Stimulated activated naive B cell treated with anti-CD40 and anti-IgM and Interleukin-4, amounts not matched to agents 10 μg/mL and 1 μg/mL and 100 μg/mL, for 72 hours (primary cell): ENCODE measurements at regions not wholly inside any gene's neighbourhood (a gene's known extent, or its start where the extent isn't known, plus 50 kb on each side); places are given as distances from the start of the nearest gene placed in this dataset.
A peak's percentile ranks its signal among the peaks of the same experiment; 100 is the strongest.
"Not testable (repeated sequence)": the region's sequence is repeated elsewhere in the genome, so short reads cannot be mapped to it uniquely, and the experiment has no call there.

Experiments
- ATAC-seq, 2 donors: fragments of 150-1000 bp; cut with Tn5 transposase; replicated peaks; 2 replicates each; pipeline ENCODE4 v1.10.0; 2021; ENCODE audit warnings: moderate library complexity in 1 of 2
- DNase-seq: peaks from one replicate; pipeline ENCODE4 v3.0.0; 2021
- H3K27ac Mint-ChIP-seq: one replicate; pipeline ENCODE4 v1.8.0; 2022; ENCODE audit warnings: mild to moderate bottlenecking, mixed read lengths
- H3K27me3 Mint-ChIP-seq, 2 donors: one replicate each; pipeline ENCODE4 v1.8.0; 2022; ENCODE audit warnings: mixed read lengths in 2 of 2
- H3K36me3 Mint-ChIP-seq, 2 donors: one replicate each; pipeline ENCODE4 v1.8.0; 2022; ENCODE audit warnings: mixed read lengths in 2 of 2, mild to moderate bottlenecking in 1 of 2
- H3K4me1 Mint-ChIP-seq, 2 donors: one replicate each; pipeline ENCODE4 v1.8.0; 2022; ENCODE audit warnings: mixed read lengths in 2 of 2, mild to moderate bottlenecking in 1 of 2
- H3K4me3 Mint-ChIP-seq, 2 donors: one replicate each; pipeline ENCODE4 v1.8.0; 2022; ENCODE audit warnings: mild to moderate bottlenecking in 2 of 2, mixed read lengths in 2 of 2, moderate library complexity in 1 of 2
- H3K9me3 Mint-ChIP-seq, 2 donors: one replicate each; pipeline ENCODE4 v1.8.0; 2022; ENCODE audit warnings: mixed read lengths in 2 of 2, mild to moderate bottlenecking in 1 of 2

- Mint-ChIP-seq H3K4me3 (no peak overlapping the region), H3K36me3 (no peaks in the 10 kb centered on the region), H3K27ac (no peak overlapping the region), H3K9me3 (no peaks in the 10 kb centered on the region), H3K27me3 (no peaks in the 10 kb centered on the region), H3K4me1 (no peaks in the 10 kb centered on the region)
- no peak for ATAC-seq
- no peak for DNase-seq
These were observed 571.7 kb downstream of the KCTD12 start for GRCh38 chr13:76314495-76314894.

GRCh38 chr13:76307142-76307541 lies 579.1 kb downstream of the KCTD12 start:
- H3K27me3 Mint-ChIP-seq: no peaks in the 10 kb centered on the region
- H3K9me3 Mint-ChIP-seq: no peaks in the 10 kb centered on the region
- no peaks in the 10 kb centered on the region for H3K36me3 Mint-ChIP-seq
- H3K27ac Mint-ChIP-seq: no peak overlapping the region
- ATAC-seq (no peak), DNase-seq (no peak)
- no peaks in the 10 kb centered on the region for H3K4me1 Mint-ChIP-seq
- no peak overlapping the region for H3K4me3 Mint-ChIP-seq

DNA sequence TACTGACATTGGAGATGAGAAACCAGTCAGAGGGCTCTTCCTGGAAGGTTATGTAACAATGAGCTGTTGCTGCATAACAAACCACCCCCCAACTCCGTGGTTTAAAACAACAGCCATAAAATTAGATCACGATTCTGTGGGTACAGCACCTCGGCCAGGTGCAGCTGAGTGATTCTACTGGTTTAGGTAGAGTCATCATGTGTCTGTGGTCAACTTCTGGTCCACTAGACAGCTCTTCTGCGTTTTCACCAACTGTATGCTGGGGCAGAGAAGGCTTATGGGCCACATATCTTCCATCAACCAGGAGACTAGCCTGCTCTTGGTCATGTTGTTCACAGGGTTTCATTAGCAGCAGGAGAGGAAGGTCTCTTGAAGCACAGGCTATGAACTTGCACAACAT lies 585.5 kb downstream of the KCTD12 start:
- no peak for DNase-seq
- no peak overlapping the region for H3K27ac Mint-ChIP-seq
- no peaks in the 10 kb centered on the region for H3K36me3 Mint-ChIP-seq
- no peaks in the 10 kb centered on the region for H3K4me1 Mint-ChIP-seq
- H3K4me3 Mint-ChIP-seq: no peak overlapping the region
- H3K27me3 Mint-ChIP-seq: no peaks in the 10 kb centered on the region
- no peaks in the 10 kb centered on the region for H3K9me3 Mint-ChIP-seq
- no peak for ATAC-seq

- no peak for ATAC-seq
- Mint-ChIP-seq H3K27ac (no peak overlapping the region), H3K27me3 (no peaks in the 10 kb centered on the region), H3K36me3 (no peaks in the 10 kb centered on the region), H3K4me3 (no peak overlapping the region), H3K9me3 (no peaks in the 10 kb centered on the region), H3K4me1 (no peaks in the 10 kb centered on the region)
- no peak for DNase-seq
These were observed 588.9 kb downstream of the KCTD12 start for GRCh38 chr13:76297331-76297730.

GRCh38 chr13:76296751-76297150 lies 589.5 kb downstream of the KCTD12 start:
- DNase-seq: no peak
- Mint-ChIP-seq H3K9me3 (no peaks in the 10 kb centered on the region), H3K4me3 (no peak overlapping the region), H3K27ac (no peak overlapping the region), H3K27me3 (no peaks in the 10 kb centered on the region), H3K36me3 (no peaks in the 10 kb centered on the region), H3K4me1 (no peaks in the 10 kb centered on the region)
- no peak for ATAC-seq

GRCh38 chr13:76295020-76295419 lies 591.2 kb downstream of the KCTD12 start:
- H3K36me3 Mint-ChIP-seq, H3K4me1 Mint-ChIP-seq, H3K27me3 Mint-ChIP-seq, H3K4me3 Mint-ChIP-seq, DNase-seq, H3K9me3 Mint-ChIP-seq, ATAC-seq, H3K27ac Mint-ChIP-seq: not testable (repeated sequence)

DNA sequence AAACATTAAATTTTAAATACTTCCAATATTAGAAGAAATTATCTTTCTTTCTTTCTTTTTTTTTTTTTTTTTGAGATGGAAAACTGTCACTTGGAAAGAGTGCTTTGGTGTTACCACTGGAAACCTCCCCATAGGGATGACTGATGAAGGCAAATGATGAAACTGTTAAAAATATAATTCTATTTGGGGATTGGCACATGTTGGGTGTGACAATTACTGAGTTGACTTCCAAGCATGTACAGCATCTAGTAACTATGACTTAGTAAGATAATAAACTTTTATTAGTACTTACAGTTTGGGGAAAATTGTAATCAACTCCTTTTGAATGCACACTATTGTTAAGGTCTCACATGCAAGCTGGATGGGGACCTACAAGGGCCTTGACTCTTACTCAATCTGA lies 592.5 kb downstream of the KCTD12 start:
- H3K4me1 Mint-ChIP-seq: no peaks in the 10 kb centered on the region
- DNase-seq (no peak), ATAC-seq (no peak)
- no peaks in the 10 kb centered on the region for H3K27me3 Mint-ChIP-seq
- no peaks in the 10 kb centered on the region for H3K9me3 Mint-ChIP-seq
- no peak overlapping the region for H3K4me3 Mint-ChIP-seq
- no peak overlapping the region for H3K27ac Mint-ChIP-seq
- H3K36me3 Mint-ChIP-seq: no peaks in the 10 kb centered on the region

DNA sequence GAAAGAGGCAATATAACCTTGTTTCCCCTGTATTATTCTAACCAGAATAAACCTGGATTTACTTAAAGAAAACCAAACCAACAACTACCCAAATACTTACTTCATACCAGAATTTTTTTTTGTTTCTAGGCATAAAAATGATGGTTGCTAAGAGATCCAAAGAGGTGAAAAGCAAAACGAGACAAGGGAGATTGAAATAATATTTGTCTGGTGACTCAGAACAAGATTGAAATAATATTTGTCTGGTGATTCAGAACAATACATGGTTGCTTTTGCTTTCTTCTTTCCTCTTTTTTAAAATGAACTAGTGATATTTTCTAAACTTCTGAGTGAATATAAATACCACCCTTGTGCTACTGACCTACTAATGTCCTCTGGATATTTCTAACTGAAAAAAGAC lies 592.9 kb downstream of the KCTD12 start:
- Mint-ChIP-seq H3K27ac (no peak overlapping the region), H3K4me1 (no peaks in the 10 kb centered on the region), H3K27me3 (no peaks in the 10 kb centered on the region), H3K4me3 (no peak overlapping the region), H3K36me3 (no peaks in the 10 kb centered on the region), H3K9me3 (no peaks in the 10 kb centered on the region)
- DNase-seq (no peak), ATAC-seq (no peak)

- H3K27ac Mint-ChIP-seq: no peak overlapping the region
- no peaks in the 10 kb centered on the region for H3K9me3 Mint-ChIP-seq
- no peaks in the 10 kb centered on the region for H3K36me3 Mint-ChIP-seq
- no peak for ATAC-seq
- H3K4me3 Mint-ChIP-seq: no peak overlapping the region
- no peaks in the 10 kb centered on the region for H3K27me3 Mint-ChIP-seq
- no peak for DNase-seq
- no peaks in the 10 kb centered on the region for H3K4me1 Mint-ChIP-seq
These were observed 593.5 kb downstream of the KCTD12 start for GRCh38 chr13:76292726-76293125.

DNA sequence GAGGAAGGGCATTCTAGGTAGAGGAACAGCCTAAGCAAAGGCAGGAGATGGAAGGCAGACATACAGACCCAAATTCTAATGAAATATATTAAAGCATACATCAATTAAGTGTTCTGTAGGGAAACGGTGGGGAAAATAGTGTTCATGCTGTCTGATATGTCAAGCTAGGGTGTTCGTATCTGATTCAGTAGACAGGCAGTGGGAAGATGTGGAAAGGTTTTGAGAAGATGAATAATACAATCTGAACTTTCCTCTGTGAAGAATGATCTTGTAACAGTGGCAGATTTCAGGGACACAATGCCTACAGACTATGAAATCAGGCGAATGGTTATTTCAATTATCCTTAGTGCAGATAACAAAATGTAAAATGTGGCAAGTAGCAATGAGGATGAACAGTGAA lies 594.2 kb downstream of the KCTD12 start:
- no peak overlapping the region for H3K4me3 Mint-ChIP-seq
- H3K27me3 Mint-ChIP-seq: no peaks in the 10 kb centered on the region
- DNase-seq (no peak), ATAC-seq (no peak)
- no peaks in the 10 kb centered on the region for H3K4me1 Mint-ChIP-seq
- no peaks in the 10 kb centered on the region for H3K36me3 Mint-ChIP-seq
- H3K9me3 Mint-ChIP-seq: no peaks in the 10 kb centered on the region
- no peak overlapping the region for H3K27ac Mint-ChIP-seq

DNA sequence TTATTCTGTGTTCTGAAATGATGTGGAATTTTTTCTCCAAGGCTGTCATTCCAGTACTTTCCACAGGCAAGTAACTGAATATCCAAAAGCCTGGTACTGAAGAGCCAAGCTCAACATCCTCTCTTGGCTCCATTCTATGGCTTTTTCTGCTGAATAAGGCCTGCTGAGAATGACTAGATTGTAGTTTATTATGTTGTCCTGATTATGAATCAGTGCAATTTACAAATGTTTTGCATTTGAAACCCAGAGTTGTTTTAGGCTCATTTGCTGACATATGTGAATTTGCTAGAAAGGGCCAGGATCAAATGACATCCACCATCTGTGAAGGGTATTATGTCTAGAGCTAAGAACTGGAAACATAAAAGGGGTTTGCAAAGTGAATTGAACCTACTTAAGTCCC lies 596.6 kb downstream of the KCTD12 start:
- Mint-ChIP-seq H3K4me1 (no peaks in the 10 kb centered on the region), H3K27me3 (no peaks in the 10 kb centered on the region), H3K36me3 (no peaks in the 10 kb centered on the region), H3K4me3 (no peak overlapping the region), H3K9me3 (no peaks in the 10 kb centered on the region), H3K27ac (no peak overlapping the region)
- no peak for DNase-seq
- ATAC-seq: no peak

GRCh38 chr13:76286178-76286577 lies 600.0 kb downstream of the KCTD12 start:
- ATAC-seq (no peak), DNase-seq (no peak)
- H3K4me1 Mint-ChIP-seq: no peaks in the 10 kb centered on the region

GRCh38 chr13:76285463-76285862 lies 600.7 kb downstream of the KCTD12 start:
- no peak overlapping the region for H3K4me3 Mint-ChIP-seq
- H3K27me3 Mint-ChIP-seq: no peaks in the 10 kb centered on the region
- DNase-seq (no peak), ATAC-seq (no peak)
- peaks cover 0 to 2% of the 10 kb centered on the region in 2 donors for H3K9me3 Mint-ChIP-seq
- H3K27ac Mint-ChIP-seq: no peak overlapping the region
- H3K36me3 Mint-ChIP-seq: no peaks in the 10 kb centered on the region
- no peaks in the 10 kb centered on the region for H3K4me1 Mint-ChIP-seq

More at GRCh38 chr13:76286178-76286577, 600.0 kb downstream of the KCTD12 start:
- H3K27ac Mint-ChIP-seq: no peak overlapping the region
- H3K36me3 Mint-ChIP-seq: no peaks in the 10 kb centered on the region
- peaks cover 0 to 2% of the 10 kb centered on the region in 2 donors for H3K9me3 Mint-ChIP-seq
- H3K4me3 Mint-ChIP-seq: no peak overlapping the region
- H3K27me3 Mint-ChIP-seq: no peaks in the 10 kb centered on the region

- H3K4me3 Mint-ChIP-seq, H3K27ac Mint-ChIP-seq, H3K9me3 Mint-ChIP-seq, H3K27me3 Mint-ChIP-seq, H3K4me1 Mint-ChIP-seq, DNase-seq, H3K36me3 Mint-ChIP-seq: not testable (repeated sequence)
- peak; percentile 43 to 68 for ATAC-seq
These were observed 606.4 kb downstream of the KCTD12 start for GRCh38 chr13:76279766-76280165.

GRCh38 chr13:76271728-76272232 lies 614.4 kb downstream of the KCTD12 start:
- DNase-seq: no peak
- Mint-ChIP-seq H3K27me3 (peaks cover 6 to 7% of the 10 kb centered on the region in 2 donors), H3K36me3 (no peaks in the 10 kb centered on the region), H3K9me3 (peaks cover 5 to 8% of the 10 kb centered on the region in 2 donors), H3K4me3 (no peak overlapping the region), H3K4me1 (no peaks in the 10 kb centered on the region), H3K27ac (no peak overlapping the region)
- no peak for ATAC-seq

GRCh38 chr13:76268307-76268706 lies 617.9 kb downstream of the KCTD12 start:
- not testable (repeated sequence) for H3K4me3 Mint-ChIP-seq, H3K27me3 Mint-ChIP-seq, DNase-seq, H3K9me3 Mint-ChIP-seq, H3K27ac Mint-ChIP-seq, H3K36me3 Mint-ChIP-seq, ATAC-seq, H3K4me1 Mint-ChIP-seq
